ENCODE measurements at regions not wholly inside any gene's neighbourhood (a gene's known extent, or its start where the extent isn't known, plus 50 kb on each side); places are given as distances from the start of the nearest gene placed in this dataset.

DNA sequence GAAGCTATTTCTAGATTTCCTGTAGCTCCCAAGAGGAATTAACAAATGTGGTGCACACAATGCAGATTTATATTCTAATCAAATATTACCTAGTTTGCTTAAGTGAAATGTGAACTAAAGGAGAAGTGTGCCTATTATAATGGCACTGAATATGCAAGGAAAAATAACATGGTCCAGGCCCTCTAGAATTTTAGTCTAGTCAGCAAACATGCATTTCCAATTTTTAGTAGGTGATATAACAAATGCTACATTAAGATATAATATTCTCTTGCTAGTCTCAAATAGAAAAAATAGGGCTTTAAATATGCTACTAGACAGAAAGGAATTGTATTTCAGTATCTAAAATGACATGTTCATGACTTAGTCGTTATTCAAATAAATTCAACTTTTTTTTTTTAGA, 689.5 kb downstream of the TMEM182 start:
- H3K4me3 ChIP-seq (ENCODE audit: low read length, poor library complexity, severe bottlenecking): no peak overlapping the region
- no peak overlapping the region for H3K9ac ChIP-seq (ENCODE audit: low read depth, low read length, poor library complexity, severe bottlenecking)
- H3K4me1 ChIP-seq (ENCODE audit: insufficient read depth, low read length, poor library complexity, severe bottlenecking): no peaks in the 10 kb centered on the region
- H3K4me2 ChIP-seq (ENCODE audit: low read depth, low read length, poor library complexity, severe bottlenecking): no peak overlapping the region
- H3K9me3 ChIP-seq (ENCODE audit: insufficient read depth, low read depth, low read length): no peaks in the 10 kb centered on the region
- H4K20me1 ChIP-seq (ENCODE audit: insufficient read depth, low read length, poor library complexity, severe bottlenecking): no peaks in the 10 kb centered on the region
- no peaks in the 10 kb centered on the region for H3K27me3 ChIP-seq (ENCODE audit: insufficient read depth, low read length, poor library complexity, severe bottlenecking)
- H3F3A ChIP-seq (ENCODE audit: low read depth): no peaks in the 10 kb centered on the region
- no peaks in the 10 kb centered on the region for H3K79me2 ChIP-seq (ENCODE audit: insufficient read depth, low read length)
- TF ChIP-seq, protein P1, sequence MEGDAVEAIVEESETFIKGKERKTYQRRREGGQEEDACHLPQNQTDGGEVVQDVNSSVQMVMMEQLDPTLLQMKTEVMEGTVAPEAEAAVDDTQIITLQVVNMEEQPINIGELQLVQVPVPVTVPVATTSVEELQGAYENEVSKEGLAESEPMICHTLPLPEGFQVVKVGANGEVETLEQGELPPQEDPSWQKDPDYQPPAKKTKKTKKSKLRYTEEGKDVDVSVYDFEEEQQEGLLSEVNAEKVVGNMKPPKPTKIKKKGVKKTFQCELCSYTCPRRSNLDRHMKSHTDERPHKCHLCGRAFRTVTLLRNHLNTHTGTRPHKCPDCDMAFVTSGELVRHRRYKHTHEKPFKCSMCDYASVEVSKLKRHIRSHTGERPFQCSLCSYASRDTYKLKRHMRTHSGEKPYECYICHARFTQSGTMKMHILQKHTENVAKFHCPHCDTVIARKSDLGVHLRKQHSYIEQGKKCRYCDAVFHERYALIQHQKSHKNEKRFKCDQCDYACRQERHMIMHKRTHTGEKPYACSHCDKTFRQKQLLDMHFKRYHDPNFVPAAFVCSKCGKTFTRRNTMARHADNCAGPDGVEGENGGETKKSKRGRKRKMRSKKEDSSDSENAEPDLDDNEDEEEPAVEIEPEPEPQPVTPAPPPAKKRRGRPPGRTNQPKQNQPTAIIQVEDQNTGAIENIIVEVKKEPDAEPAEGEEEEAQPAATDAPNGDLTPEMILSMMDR (conservative IDR thresholded peaks at IDR 0.05; ENCODE audit: low read length): no peak
- TF ChIP-seq EZH2phosphoT487 (IDR thresholded peaks at IDR 0.05; ENCODE audit: borderline replicate concordance): no peak
- H2AFZ ChIP-seq (ENCODE audit: low read length): no peak overlapping the region
- no peaks in the 10 kb centered on the region for H3K36me3 ChIP-seq (ENCODE audit: insufficient read depth, low read length)
- no peaks in the 10 kb centered on the region for H3K9me2 ChIP-seq (replicated peaks; ENCODE audit: low read depth, low read length)

- H3K9me2 ChIP-seq (replicated peaks; ENCODE audit: low read depth, low read length): no peaks in the 10 kb centered on the region
- H3K79me2 ChIP-seq (ENCODE audit: insufficient read depth, low read length): no peaks in the 10 kb centered on the region
- H3K9me3 ChIP-seq (ENCODE audit: insufficient read depth, low read depth, low read length): no peaks in the 10 kb centered on the region
- no peaks in the 10 kb centered on the region for H3K27me3 ChIP-seq (ENCODE audit: insufficient read depth, low read length, poor library complexity, severe bottlenecking)
- no peak overlapping the region for H2AFZ ChIP-seq (ENCODE audit: low read length)
- H3K4me2 ChIP-seq (ENCODE audit: low read depth, low read length, poor library complexity, severe bottlenecking): no peak overlapping the region
- H3F3A ChIP-seq (ENCODE audit: low read depth): no peaks in the 10 kb centered on the region
- TF ChIP-seq, protein P1 (conservative IDR thresholded peaks at IDR 0.05; ENCODE audit: low read length): no peak; the same call in 1 of the 2 replicates
- TF ChIP-seq EZH2phosphoT487 (IDR thresholded peaks at IDR 0.05; ENCODE audit: borderline replicate concordance): no peak
- H3K36me3 ChIP-seq (ENCODE audit: insufficient read depth, low read length): no peaks in the 10 kb centered on the region
- no peak overlapping the region for H3K4me3 ChIP-seq (ENCODE audit: low read length, poor library complexity, severe bottlenecking)
- H3K4me1 ChIP-seq (ENCODE audit: insufficient read depth, low read length, poor library complexity, severe bottlenecking): no peaks in the 10 kb centered on the region
- H4K20me1 ChIP-seq (ENCODE audit: insufficient read depth, low read length, poor library complexity, severe bottlenecking): no peaks in the 10 kb centered on the region
- H3K9ac ChIP-seq (ENCODE audit: low read depth, low read length, poor library complexity, severe bottlenecking): no peak overlapping the region
These were observed 697.5 kb downstream of the TMEM182 start for GRCh38 chr2:103459283-103459682.

- Histone ChIP-seq H3K9me3 (ENCODE audit: insufficient read depth, low read depth, low read length) (no peaks in the 10 kb centered on the region), H3K27me3 (ENCODE audit: insufficient read depth, low read length, poor library complexity, severe bottlenecking) (no peaks in the 10 kb centered on the region), H3K4me2 (ENCODE audit: low read depth, low read length, poor library complexity, severe bottlenecking) (no peak overlapping the region), H3K36me3 (ENCODE audit: insufficient read depth, low read length) (no peaks in the 10 kb centered on the region), H2AFZ (ENCODE audit: low read length) (no peak overlapping the region), H3K4me1 (ENCODE audit: insufficient read depth, low read length, poor library complexity, severe bottlenecking) (no peaks in the 10 kb centered on the region), H4K20me1 (ENCODE audit: insufficient read depth, low read length, poor library complexity, severe bottlenecking) (no peaks in the 10 kb centered on the region), H3K79me2 (ENCODE audit: insufficient read depth, low read length) (no peaks in the 10 kb centered on the region), H3K4me3 (ENCODE audit: low read length, poor library complexity, severe bottlenecking) (no peak overlapping the region), H3F3A (ENCODE audit: low read depth) (no peaks in the 10 kb centered on the region), H3K9ac (ENCODE audit: low read depth, low read length, poor library complexity, severe bottlenecking) (no peak overlapping the region), H3K9me2 (replicated peaks; ENCODE audit: low read depth, low read length) (no peaks in the 10 kb centered on the region)
- TF ChIP-seq, protein P1 (conservative IDR thresholded peaks at IDR 0.05; ENCODE audit: low read length): no peak
- no peak for TF ChIP-seq EZH2phosphoT487 (IDR thresholded peaks at IDR 0.05; ENCODE audit: borderline replicate concordance)
These were observed 700.3 kb downstream of the TMEM182 start for GRCh38 chr2:103462101-103462500.
